Thyroid gland (tissue), 4 donors: ENCODE measurements at regions not wholly inside any gene's neighbourhood (a gene's known extent, or its start where the extent isn't known, plus 50 kb on each side); places are given as distances from the start of the nearest gene placed in this dataset.

Experiments
- CTCF ChIP-seq, 6 experiments: fragments of 200-600 bp in 3 of 6; fragments of 450-650 bp in 3 of 6; sonication (generic) in 3 of 6; IDR thresholded peaks; one replicate each; pipeline ENCODE4 v1.5.1; 2016 to 2019; ENCODE audit warnings: antibody characterized with exemption in 6 of 6, mild to moderate bottlenecking in 2 of 6, inconsistent platforms in 1 of 6, moderate library complexity in 1 of 6
- POLR2A ChIP-seq, 2 donors: fragments of 450-650 bp; IDR thresholded peaks; one replicate each; pipeline ENCODE4 v1.6.1; 2017; ENCODE audit warnings: antibody characterized with exemption in 2 of 2, mild to moderate bottlenecking in 2 of 2, moderate library complexity in 1 of 2

DNA sequence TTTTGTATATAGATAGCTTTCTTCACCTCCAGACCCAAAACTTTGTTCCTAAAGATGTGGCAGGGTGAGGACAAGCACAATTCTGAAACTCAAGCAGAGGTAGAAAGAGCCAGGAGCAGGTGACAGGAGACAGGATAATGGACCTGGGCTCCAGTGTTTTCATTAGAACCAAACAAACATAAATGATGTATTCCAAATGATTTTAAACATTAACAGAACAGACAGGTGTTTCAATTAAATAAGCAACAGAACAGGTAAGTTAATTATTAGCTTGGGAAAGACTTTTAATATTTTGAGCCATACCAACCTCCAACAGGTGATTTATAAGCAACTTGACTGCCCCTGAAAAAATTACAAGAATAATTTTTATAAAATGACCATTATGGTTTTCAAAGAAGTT is 459.4 kb upstream of the LCORL start:
- no peak for TF ChIP-seq POLR2A (IDR thresholded peaks at IDR 0.05)
- no peak for TF ChIP-seq CTCF (IDR thresholded peaks at IDR 0.05)
